ENCODE measurements at regions not wholly inside any gene's neighbourhood (a gene's known extent, or its start where the extent isn't known, plus 50 kb on each side); places are given as distances from the start of the nearest gene placed in this dataset.

DNA sequence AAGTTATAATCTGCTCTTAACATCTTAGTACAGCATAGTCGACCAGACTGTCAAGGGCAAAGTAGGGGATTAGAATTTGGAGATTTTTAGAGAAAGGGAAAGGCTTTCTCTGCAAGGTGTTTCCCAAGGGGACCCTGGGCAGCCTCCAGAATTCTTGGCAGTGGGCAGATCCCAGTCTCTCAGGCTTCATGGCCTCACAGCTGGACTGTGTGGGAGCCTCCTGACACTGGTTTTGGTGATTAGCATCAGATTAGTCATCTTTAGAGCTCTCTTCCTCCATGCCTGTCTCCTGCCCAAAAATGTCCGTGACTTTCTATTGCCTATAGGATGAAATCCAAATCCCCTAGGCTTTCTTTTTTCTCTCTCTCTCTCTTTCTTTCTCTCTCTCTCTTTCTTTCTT is 370.7 kb downstream of the ZSWIM6 start:
- H3K4me3 ChIP-seq: no peak overlapping the region
- DNase-seq: no peak
- H3K27me3 ChIP-seq: no peaks in the 10 kb centered on the region
- no peaks in the 10 kb centered on the region for H3K36me3 ChIP-seq
- intact Hi-C loops (cut with DNase I; ENCODE audit: low total_unique reads): no loop called here
- H3K4me1 ChIP-seq: no peaks in the 10 kb centered on the region
- no peak overlapping the region for H3K27ac ChIP-seq
- TF ChIP-seq, protein P1, sequence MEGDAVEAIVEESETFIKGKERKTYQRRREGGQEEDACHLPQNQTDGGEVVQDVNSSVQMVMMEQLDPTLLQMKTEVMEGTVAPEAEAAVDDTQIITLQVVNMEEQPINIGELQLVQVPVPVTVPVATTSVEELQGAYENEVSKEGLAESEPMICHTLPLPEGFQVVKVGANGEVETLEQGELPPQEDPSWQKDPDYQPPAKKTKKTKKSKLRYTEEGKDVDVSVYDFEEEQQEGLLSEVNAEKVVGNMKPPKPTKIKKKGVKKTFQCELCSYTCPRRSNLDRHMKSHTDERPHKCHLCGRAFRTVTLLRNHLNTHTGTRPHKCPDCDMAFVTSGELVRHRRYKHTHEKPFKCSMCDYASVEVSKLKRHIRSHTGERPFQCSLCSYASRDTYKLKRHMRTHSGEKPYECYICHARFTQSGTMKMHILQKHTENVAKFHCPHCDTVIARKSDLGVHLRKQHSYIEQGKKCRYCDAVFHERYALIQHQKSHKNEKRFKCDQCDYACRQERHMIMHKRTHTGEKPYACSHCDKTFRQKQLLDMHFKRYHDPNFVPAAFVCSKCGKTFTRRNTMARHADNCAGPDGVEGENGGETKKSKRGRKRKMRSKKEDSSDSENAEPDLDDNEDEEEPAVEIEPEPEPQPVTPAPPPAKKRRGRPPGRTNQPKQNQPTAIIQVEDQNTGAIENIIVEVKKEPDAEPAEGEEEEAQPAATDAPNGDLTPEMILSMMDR (IDR thresholded peaks at IDR 0.05): no peak
- no peaks in the 10 kb centered on the region for H3K9me3 ChIP-seq

DNA sequence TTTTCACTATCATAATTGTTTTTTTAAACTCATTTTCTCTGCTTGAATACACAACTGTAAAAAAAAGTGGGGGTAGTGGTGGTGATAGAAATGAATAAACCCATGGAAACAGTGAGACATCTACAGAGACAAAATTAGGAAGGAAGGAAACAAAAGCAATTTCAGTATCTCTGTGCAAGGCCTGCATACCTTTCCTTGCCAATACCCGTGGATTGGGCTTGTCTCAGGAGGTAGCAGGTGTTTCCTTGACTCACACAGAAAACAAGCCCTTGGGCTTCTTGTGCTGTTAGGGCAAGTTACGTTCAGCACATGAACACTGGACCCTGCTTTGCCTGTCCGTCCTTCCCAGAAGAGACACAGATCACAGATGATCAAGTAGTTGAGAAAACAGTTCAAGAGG is 372.2 kb downstream of the ZSWIM6 start:
- Histone ChIP-seq H3K36me3 (no peaks in the 10 kb centered on the region), H3K9me3 (no peaks in the 10 kb centered on the region), H3K4me3 (no peak overlapping the region), H3K4me1 (no peaks in the 10 kb centered on the region), H3K27ac (no peak overlapping the region), H3K27me3 (no peaks in the 10 kb centered on the region)
- TF ChIP-seq, protein P1 (IDR thresholded peaks at IDR 0.05): no peak
- intact Hi-C loops (cut with DNase I; ENCODE audit: low total_unique reads): no loop called here
- no peak for DNase-seq

DNA sequence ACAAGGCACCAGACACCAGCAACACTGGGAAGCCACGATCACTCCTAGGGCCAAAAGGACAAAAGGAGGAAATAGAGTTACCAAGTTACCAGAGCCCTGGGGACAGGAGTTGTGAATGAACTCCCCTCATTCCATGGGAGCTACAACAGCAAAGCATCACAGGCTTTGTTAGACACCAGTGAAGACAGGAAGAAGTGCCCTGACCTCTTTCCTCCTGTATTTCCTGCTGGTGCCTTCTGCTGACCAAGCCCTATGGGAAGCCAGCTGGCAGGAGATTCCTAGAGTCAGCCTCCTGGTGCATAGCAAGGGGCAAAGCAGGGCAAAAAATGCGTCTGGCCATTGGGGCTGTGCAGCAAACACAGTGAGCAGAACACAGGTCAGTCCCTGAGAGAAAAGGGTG is 374.7 kb downstream of the ZSWIM6 start:
- H3K4me1 ChIP-seq: no peaks in the 10 kb centered on the region
- peaks cover 0 to 7% (median 0%) of the 10 kb centered on the region in 3 donors for H3K9me3 ChIP-seq
- TF ChIP-seq, protein P1 (IDR thresholded peaks at IDR 0.05): no peak
- intact Hi-C loops (cut with DNase I; ENCODE audit: low total_unique reads): no loop called here
- no peak for DNase-seq
- no peaks in the 10 kb centered on the region for H3K27me3 ChIP-seq
- no peak overlapping the region for H3K4me3 ChIP-seq
- H3K36me3 ChIP-seq: no peaks in the 10 kb centered on the region
- H3K27ac ChIP-seq: no peak overlapping the region

DNA sequence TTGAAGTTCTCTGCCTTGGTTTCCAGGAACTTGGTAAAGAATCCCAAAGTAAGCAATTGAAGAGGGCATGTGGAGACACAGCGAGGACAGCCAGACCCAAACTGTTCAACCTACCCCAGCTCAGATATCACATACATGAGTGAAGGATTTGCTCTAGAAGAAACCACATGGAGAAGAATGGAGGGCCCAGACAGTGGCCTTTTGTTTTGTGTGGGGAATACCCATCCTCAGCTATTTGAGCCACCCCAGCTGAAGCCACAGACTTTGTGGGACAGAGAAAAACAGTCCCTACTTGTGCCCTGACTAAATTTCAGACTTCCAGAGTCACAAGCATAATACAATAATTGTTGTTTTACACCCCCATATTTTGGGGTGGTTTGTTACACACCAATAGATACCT is 387.1 kb downstream of the ZSWIM6 start:
- Histone ChIP-seq H3K27ac (no peak overlapping the region), H3K9me3 (peaks cover 0 to 5% (median 0%) of the 10 kb centered on the region in 3 donors), H3K36me3 (no peaks in the 10 kb centered on the region), H3K4me1 (no peaks in the 10 kb centered on the region), H3K27me3 (no peaks in the 10 kb centered on the region), H3K4me3 (no peak overlapping the region)
- TF ChIP-seq, protein P1 (IDR thresholded peaks at IDR 0.05): no peak
- intact Hi-C loops (cut with DNase I; ENCODE audit: low total_unique reads): no loop called here
- no peak for DNase-seq

DNA sequence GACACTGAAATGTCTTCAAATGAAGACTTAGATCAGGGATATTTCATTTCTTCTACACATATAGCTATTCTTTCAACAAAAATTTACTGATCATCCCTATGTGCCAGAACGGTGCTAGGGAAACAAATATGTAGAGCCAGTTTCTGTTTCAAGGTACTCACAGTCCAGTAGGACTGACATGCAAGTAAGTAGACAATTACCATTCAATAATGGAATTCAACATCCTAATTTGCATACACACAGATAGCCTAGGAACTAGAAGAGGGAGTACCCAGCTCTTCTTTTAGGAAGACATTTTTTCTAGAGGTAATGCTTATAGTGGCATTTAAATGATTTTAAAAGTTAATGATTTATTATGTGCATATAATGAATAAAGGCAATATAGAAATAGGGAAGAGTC is 388.8 kb downstream of the ZSWIM6 start:
- H3K27me3 ChIP-seq: no peaks in the 10 kb centered on the region
- no peak overlapping the region for H3K27ac ChIP-seq
- no peaks in the 10 kb centered on the region for H3K36me3 ChIP-seq
- no peak for DNase-seq
- H3K4me1 ChIP-seq: no peaks in the 10 kb centered on the region
- H3K4me3 ChIP-seq: no peak overlapping the region
- TF ChIP-seq, protein P1 (IDR thresholded peaks at IDR 0.05): no peak
- peaks cover 0 to 5% (median 0%) of the 10 kb centered on the region in 3 donors for H3K9me3 ChIP-seq
- intact Hi-C loops (cut with DNase I; ENCODE audit: low total_unique reads): no loop called here

DNA sequence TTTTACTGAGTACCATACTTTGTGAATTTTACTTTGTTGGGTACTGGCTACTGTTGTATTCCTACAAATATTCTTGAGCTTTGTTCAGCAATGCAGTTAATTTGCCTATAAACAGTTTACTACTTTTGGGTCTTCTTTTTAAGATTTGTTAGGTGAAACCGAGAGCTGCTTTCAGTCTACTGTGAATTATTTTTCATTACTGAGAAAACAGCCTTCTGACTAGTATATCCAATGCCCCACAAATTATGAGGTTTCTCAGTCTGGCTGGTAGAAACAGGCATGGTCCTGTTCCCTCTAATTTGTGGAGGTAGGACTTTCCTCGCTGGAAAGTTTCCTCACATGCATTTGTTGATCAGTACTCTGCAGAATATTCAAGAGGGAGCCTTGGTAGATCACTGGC is 392.0 kb downstream of the ZSWIM6 start:
- H3K27me3 ChIP-seq: peaks cover 0 to 2% of the 10 kb centered on the region in 2 donors
- no peaks in the 10 kb centered on the region for H3K4me1 ChIP-seq
- H3K36me3 ChIP-seq: no peaks in the 10 kb centered on the region
- DNase-seq: no peak
- H3K27ac ChIP-seq: no peak overlapping the region
- TF ChIP-seq, protein P1 (IDR thresholded peaks at IDR 0.05): no peak
- intact Hi-C loops (cut with DNase I; ENCODE audit: low total_unique reads): no loop called here
- no peak overlapping the region for H3K4me3 ChIP-seq
- peaks cover 0 to 5% (median 0%) of the 10 kb centered on the region in 3 donors for H3K9me3 ChIP-seq
